ENCODE measurements at regions not wholly inside any gene's neighbourhood (a gene's known extent, or its start where the extent isn't known, plus 50 kb on each side); places are given as distances from the start of the nearest gene placed in this dataset.

- TF ChIP-seq CTCF (IDR thresholded peaks at IDR 0.05; ENCODE audit: low read depth, low read length, missing input control): no peak
- no peak for TF ChIP-seq RXRA (IDR thresholded peaks at IDR 0.05)
- no peak for TF ChIP-seq SP1 (IDR thresholded peaks at IDR 0.05)
- TF ChIP-seq GABPA (IDR thresholded peaks at IDR 0.05 in 1 of 2, conservative IDR thresholded peaks at IDR 0.05 in 1 of 2): no peak
- TF ChIP-seq, protein P1, sequence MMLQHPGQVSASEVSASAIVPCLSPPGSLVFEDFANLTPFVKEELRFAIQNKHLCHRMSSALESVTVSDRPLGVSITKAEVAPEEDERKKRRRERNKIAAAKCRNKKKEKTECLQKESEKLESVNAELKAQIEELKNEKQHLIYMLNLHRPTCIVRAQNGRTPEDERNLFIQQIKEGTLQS (IDR thresholded peaks at IDR 0.05): no peak
- no peak for TF ChIP-seq JUND (IDR thresholded peaks at IDR 0.05)
These were observed 362.5 kb upstream of the CHRM3 start for GRCh38 chr1:239023732-239024360.
